ENCODE measurements at regions not wholly inside any gene's neighbourhood (a gene's known extent, or its start where the extent isn't known, plus 50 kb on each side); places are given as distances from the start of the nearest gene placed in this dataset.

GRCh38 chr16:26276289-26276688, 584.5 kb downstream of the HS3ST4 start:
- H3K36me3 ChIP-seq: no peaks in the 10 kb centered on the region
- no peaks in the 10 kb centered on the region for H3K9me3 ChIP-seq
- no peak for DNase-seq
- no peak overlapping the region for H3K27ac ChIP-seq
- no peaks in the 10 kb centered on the region for H3K4me1 ChIP-seq
- no peak for TF ChIP-seq CTCF (IDR thresholded peaks at IDR 0.05)
- H3K9ac ChIP-seq (ENCODE audit: low read depth in 2 of 2, low read length in 2 of 2): no peak overlapping the region
- no peak overlapping the region for H3K4me3 ChIP-seq
- H3K27me3 ChIP-seq: no peaks in the 10 kb centered on the region
- intact Hi-C loops (cut with DNase I): no loop called here

- Histone ChIP-seq H3K9me3 (no peaks in the 10 kb centered on the region), H3K4me1 (no peaks in the 10 kb centered on the region), H3K36me3 (no peaks in the 10 kb centered on the region), H3K27me3 (no peaks in the 10 kb centered on the region), H3K27ac (no peak overlapping the region), H3K4me3 (no peak overlapping the region), H3K9ac (ENCODE audit: low read depth in 2 of 2, low read length in 2 of 2) (no peak overlapping the region)
- TF ChIP-seq CTCF (IDR thresholded peaks at IDR 0.05): no peak
- intact Hi-C loops (cut with DNase I): no loop called here
- no peak for DNase-seq
Measured at GRCh38 chr16:26281381-26282110, 589.8 kb downstream of the HS3ST4 start.

DNA sequence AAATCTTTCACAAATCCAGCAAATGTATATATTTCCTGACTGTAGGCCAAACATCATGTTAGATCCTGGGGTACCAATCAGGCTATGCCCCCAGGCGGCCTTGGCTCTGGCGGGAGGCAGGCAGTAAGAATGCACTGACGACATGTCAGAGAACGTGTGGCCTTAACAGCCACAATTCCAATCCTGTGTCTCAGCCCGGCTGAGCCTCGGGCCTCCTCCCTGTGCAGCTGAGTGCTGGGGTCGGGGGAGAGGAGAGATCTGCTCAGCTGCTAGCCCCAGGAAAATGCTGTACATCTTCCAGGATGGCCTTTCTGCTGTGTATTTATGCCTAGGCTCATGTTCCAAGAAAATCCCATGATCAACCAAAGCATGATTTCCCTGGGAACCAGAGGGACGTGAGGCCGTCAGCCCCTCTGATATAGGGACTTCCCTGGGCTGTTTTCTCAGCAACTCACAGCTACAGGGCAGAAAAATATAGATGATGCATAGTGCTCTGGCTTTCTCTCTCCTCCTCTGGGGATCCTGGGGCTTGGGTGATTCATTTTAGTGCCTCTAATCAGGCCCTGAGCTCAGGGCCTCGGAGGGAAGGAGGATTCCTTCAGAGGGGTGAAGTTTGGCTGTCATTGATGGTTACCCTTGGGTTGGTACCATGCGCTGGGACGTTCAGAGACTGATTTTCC, 604.0 kb downstream of the HS3ST4 start:
- no peak overlapping the region for H3K9ac ChIP-seq (ENCODE audit: low read depth in 2 of 2, low read length in 2 of 2)
- H3K4me1 ChIP-seq: no peaks in the 10 kb centered on the region
- no peak for TF ChIP-seq CTCF (IDR thresholded peaks at IDR 0.05)
- no peak overlapping the region for H3K27ac ChIP-seq
- no peak overlapping the region for H3K4me3 ChIP-seq
- no peaks in the 10 kb centered on the region for H3K36me3 ChIP-seq
- H3K9me3 ChIP-seq: no peaks in the 10 kb centered on the region
- no peak for DNase-seq
- no peaks in the 10 kb centered on the region for H3K27me3 ChIP-seq
- intact Hi-C loops (cut with DNase I): no loop called here

DNA sequence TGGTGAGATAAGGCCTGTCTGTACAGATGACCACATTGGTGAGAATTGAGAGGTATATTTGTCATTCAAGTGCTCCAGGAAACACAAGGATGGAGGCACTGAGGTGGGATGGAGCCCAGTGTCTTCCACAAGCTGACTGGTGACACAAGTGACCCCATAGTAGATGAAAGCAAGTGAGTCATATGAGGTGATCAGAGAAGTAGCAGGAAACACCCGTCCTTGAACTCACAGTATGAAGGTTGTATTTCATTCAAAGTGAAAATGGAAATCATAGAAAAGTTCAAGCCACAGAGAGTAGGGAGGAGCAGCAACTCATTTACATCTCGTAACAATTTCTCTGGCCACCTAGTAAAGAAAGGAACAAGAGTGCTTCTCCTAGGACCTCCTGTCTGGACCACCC, 609.8 kb downstream of the HS3ST4 start:
- H3K4me3 ChIP-seq: no peak overlapping the region
- no peaks in the 10 kb centered on the region for H3K9me3 ChIP-seq
- TF ChIP-seq CTCF (IDR thresholded peaks at IDR 0.05): no peak
- H3K36me3 ChIP-seq: no peaks in the 10 kb centered on the region
- H3K27me3 ChIP-seq: no peaks in the 10 kb centered on the region
- intact Hi-C loops (cut with DNase I): no loop called here
- H3K4me1 ChIP-seq: no peaks in the 10 kb centered on the region
- H3K9ac ChIP-seq (ENCODE audit: low read depth in 2 of 2, low read length in 2 of 2): no peak overlapping the region
- DNase-seq: no peak
- no peak overlapping the region for H3K27ac ChIP-seq

GRCh38 chr16:26316683-26317464, 625.1 kb downstream of the HS3ST4 start:
- Histone ChIP-seq H3K36me3 (no peaks in the 10 kb centered on the region), H3K4me1 (no peaks in the 10 kb centered on the region), H3K27ac (no peak overlapping the region), H3K9me3 (no peaks in the 10 kb centered on the region), H3K4me3 (no peak overlapping the region), H3K27me3 (no peaks in the 10 kb centered on the region), H3K9ac (ENCODE audit: low read depth in 2 of 2, low read length in 2 of 2) (no peak overlapping the region)
- no peak for TF ChIP-seq CTCF (IDR thresholded peaks at IDR 0.05)
- no peak for DNase-seq
- intact Hi-C loops (cut with DNase I): no loop called here
